Amniotic stem cell (primary cell): ENCODE measurements at regions not wholly inside any gene's neighbourhood (a gene's known extent, or its start where the extent isn't known, plus 50 kb on each side); places are given as distances from the start of the nearest gene placed in this dataset.
"Not testable (repeated sequence)": the region's sequence is repeated elsewhere in the genome, so short reads cannot be mapped to it uniquely, and the experiment has no call there.

ENCODE experiments used
- DNase-seq: peaks from one replicate; lab custom pipeline; 2025; lab: John Stamatoyannopoulos, UW

DNA sequence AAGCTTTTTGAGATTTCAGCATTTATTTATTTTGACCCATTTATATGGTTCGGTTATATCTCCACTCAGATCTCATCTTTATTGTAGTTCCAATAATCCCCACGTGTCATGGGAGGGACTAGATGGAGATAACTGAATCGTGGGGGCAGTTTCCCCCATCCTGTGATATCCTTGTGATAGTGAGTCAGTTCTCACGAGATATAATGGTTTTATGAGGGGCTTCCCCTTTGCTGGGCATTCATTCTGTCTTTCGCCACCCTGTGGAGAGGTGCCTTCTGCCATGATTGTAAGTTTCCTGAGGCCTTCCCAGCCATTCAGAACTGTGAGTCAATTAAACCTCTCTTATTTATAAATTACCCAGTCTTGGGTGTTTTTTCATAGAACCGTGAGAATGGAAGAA lies 96.5 kb upstream of the PCSK1 start:
- DNase-seq, result no peak

DNA sequence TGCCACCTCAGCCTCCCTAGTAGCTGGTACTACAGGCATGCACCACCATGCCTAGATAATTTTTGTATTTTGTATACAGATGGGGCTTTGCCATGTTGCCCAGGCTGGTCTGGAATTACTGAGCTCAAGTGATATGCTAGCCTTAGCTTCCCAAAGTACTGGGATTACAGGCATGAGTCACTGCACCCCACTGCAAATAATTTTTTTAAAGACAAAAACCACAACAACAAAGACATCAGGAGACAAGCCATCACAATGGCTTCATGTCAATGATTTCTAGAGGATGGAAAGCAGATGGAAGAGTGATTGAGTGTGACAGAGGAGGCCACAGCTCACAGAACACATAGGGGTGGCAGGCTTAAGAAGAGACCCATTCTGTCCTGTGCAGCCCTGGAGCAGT lies 97.9 kb upstream of the PCSK1 start:
- no peak for DNase-seq

DNA sequence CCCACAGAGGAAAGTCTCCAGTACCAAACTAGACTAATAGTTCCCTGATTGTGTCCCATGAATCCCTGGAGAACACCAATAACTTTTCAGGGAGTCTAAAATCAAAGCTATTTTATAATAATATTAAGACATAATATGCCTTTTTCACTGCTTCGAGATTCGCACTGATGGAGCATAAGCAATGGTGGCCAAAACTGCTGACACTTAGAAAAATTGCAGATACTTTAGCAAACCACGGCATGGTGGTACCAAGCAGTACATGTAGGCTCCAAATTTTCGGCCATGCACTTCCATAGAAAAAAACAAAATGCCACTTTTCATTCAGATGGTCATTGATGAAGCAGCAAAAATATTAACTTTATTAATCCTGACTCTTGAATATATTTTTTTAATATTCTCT lies 100.3 kb upstream of the PCSK1 start:
- no peak for DNase-seq

DNA sequence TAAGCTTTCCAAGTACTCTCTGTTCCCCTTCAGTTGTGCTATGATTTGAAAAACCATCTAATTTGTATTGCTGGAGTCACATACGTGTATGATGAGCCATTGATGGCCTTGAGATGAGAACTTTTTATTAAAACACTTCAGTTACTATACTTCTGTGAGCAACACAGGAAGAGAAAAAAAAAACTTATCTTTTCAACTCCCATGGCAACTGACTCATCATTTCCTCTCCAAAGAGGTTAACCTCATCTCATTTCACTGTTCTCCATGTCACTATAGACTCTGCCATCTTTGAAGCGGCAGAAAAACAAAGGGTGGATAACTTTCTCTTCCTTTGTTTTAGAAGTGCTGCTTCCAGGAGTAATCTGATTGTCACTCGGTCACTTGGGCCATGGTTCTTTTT lies 104.3 kb upstream of the PCSK1 start:
- no peak for DNase-seq

DNA sequence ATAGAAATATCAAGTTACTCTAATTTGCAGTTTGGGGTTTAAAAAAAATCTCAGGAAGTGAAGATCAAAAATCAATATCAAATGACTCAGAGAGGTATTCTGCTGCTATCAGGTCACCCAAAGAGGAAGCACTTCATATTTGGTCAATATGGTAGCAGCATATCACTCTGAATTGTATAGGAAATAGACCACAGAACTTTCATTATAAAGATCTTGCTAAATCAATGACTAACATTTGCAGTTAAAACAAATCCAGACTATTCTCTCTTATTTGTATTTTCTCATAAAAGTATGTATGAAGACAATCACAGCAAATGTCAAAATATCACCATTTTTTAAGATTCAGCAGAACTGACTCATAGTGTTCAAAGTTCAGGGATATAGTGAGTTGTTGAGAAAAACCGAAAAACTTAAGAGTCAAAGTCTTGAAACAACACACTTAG lies 105.8 kb upstream of the PCSK1 start:
- no peak for DNase-seq

DNA sequence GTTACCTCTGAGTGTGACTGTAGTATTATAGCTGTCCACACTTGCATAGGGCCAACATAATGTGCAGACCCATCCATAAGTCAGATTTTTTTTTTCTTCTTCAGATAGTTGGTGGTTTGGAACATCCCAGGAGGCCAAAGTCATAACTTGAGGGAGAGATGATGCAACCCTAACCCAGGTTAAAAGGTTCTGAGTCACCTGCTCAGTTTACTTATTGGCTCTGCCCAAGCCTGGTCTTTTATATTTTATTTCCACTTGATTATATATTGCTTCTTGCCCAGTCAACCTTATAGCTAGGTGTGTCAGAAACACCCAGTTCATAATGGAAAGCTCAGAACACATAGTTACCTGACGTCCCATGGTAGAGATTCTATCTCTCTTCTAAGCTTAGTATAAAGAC lies 113.1 kb upstream of the PCSK1 start:
- DNase-seq, result no peak

DNA sequence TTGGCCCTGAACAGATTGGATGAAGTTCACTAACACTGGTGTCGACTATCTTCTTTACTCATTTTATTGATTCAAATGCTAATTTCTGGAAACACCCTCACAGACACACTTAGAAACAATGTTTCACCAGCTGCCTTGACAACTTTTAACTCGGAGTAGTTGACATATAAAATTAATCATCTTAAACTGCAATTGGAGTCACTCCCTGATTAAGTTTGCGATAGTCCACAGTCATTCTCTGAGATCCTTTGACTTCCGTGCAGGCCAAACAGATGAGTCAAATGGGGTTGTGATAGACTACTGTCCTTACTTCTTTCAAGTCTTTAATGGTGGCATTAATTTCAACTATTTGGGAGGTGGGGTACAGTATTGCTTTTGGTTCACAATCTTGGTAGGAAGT lies 114.4 kb upstream of the PCSK1 start:
- DNase-seq, result no peak

DNA sequence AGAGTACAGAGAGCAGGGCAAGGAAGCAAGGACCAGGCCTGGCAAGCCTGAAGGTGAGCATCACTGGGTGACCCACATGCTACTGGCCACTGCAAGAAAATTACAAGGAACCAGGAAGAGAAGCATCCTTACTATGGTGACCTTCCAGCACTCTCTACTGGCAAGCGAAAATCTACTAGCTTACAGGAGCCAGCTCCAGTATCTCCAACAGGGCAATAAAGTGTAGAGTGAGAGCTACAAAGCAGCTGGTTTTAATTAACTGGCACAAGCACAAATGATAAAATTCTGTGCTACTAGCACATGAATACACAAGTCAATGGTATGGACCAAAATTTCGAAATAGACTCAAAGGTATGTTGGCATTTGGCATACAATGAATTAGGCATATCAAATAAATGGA lies 113.3 kb upstream of the CAST start:
- DNase-seq, result no peak

DNA sequence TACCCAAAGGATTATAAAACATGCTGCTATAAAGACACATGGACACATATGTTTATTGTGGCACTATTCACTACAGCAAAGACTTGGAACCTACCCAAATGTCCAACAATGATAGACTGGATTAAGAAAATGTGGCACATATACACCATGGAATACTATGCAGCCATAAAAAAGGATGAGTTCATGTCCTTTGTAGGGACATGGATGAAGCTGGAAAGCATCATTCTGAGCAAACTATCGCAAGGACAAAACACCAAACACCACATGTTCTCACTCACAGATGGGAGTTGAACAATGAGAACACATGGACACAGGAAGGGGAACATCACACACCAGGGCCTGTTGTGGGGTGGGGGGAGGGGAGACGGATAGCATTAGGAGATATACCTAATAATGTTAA lies 101.3 kb upstream of the CAST start:
- not testable (repeated sequence) for DNase-seq

DNA sequence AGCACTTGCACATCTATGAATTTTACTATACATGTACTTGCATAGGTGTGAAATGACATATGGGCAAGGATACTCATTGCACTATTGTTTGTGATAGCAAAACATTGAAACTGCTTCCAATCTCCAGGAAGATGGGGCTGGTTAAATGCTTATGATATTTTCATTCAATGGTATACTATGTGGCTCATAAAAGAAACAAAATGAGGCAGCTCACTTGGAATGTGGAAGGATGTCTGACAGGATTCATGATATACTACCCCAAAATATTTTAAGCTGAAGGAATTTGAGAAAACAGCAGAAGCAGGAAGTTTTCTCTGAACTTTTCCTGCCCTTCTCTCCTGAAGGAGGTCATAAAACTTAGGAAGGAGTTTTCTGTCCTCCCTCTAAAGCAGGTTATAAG lies 99.6 kb upstream of the CAST start:
- DNase-seq, result peak; percentile 39

DNA sequence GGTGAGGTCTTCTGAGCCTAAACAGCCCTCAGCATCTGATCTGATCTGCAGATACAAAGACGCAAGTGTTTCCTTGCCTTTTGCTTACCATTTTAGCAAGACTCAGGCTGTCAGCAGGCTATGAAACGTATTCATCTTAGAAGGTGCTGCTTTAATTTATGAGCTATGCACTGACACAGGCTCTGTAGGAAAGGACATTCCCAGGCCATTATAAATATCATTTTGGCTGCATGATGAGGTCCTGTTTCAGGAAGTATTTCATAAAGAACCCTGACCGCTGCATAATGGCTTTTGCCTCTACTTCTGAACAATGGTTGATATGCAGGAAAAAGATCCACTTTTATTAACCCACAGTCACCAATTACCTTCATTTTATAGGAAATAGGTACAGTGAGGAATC lies 98.4 kb upstream of the CAST start:
- no peak for DNase-seq

DNA sequence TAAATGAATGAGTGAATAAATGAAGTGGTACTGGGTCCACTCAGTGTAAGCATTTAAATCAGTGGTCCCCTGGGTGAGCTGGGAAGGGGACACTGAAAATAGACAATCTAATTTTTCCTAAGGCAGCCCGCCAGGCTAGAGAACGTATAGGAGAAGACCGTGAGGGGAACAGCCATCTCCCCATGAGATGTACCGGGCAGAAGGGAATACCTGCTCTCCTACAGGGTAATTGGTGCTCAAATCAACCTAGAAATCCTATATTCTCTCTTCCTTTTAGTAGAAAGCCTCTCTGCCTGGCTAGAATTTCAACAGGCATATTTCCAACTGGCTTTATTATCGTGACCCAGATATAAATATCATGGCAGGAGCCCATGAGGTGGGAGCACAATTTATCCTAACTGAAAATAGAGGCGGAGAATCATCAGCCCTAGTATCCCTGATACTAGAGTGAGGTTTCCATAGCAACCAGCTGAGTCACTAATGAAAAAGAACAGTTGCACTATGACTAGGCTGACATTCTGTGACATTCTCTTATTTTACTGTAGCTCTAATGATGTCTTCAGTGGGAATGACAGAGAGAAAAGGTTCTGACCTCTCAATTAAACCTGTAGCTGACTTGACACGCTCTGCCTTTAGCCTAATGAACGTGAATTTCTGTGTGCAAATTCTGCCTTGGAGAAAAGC lies 96.5 kb upstream of the CAST start:
- peak; percentile 89 for DNase-seq

DNA sequence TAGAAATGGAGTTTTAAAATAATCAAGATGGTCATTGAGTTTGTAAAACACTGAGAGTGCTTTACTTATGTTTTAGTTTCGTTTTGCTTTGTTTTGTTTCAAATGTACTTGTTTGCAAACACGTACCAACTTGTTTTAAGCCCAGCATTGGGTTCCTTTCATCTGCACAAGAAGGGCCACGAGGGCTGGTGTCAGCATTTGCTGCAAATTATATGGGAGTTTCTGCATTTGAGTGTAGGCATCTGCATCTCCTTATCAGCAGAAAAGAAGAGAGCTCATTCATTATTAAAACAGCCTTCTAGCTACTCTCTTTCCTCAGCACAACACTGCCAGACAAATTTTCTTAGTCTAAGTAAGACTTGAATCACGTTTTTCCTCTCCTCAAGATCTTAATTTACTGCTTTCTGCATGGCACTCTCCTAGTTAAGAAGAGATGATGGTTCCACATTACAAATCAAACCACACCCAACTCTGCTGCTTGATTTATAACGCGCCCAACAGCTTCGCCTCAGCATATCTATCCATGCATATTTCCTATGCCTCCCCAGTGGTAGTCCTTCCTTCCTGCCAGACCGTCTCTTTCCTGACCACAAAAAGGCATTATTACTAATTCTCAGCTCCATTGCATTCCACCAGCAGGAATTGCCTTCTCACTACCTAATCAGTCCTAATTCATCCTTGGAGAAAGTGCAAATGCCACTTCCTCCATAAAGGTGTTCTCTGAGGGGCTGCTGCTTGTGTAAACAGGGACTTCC lies 95.2 kb upstream of the CAST start:
- no peak for DNase-seq

DNA sequence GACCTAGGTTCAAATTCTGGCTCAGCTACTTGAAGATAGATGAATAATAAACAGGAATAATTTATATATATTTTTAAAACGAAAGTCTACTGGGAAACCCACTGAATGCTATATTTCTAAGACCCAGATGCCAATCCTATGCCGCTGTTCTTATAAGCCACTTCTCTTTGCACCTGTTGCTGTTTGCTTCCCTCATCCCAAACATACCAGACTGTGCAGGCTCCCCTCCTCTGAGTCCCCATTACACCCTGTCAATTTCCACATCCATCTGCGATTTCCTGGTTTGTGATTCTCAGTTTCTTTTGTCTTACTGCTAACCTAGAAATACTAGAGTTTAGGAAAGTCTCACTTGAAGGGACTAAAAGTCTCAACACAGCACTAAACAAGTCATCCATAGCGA lies 92.8 kb upstream of the CAST start:
- no peak for DNase-seq

DNA sequence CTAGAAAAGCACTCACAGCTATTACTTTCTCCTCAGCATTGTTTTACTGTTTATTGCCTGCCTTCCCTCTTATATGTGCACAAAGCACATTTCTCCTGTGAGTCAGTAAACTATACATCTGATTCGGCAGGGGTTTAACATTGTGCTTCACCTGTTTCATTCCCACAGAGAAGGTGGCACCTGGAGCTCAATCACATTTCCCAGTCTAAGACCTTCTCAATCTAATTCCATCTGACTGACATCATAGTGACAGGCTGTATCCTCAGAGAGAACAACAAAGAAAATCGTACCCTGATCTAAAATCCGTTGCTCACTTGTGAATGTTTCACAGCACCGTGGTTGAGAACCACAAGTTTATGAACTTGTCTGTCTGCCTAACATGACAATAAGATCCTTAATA lies 92.4 kb upstream of the CAST start:
- DNase-seq, result no peak

DNA sequence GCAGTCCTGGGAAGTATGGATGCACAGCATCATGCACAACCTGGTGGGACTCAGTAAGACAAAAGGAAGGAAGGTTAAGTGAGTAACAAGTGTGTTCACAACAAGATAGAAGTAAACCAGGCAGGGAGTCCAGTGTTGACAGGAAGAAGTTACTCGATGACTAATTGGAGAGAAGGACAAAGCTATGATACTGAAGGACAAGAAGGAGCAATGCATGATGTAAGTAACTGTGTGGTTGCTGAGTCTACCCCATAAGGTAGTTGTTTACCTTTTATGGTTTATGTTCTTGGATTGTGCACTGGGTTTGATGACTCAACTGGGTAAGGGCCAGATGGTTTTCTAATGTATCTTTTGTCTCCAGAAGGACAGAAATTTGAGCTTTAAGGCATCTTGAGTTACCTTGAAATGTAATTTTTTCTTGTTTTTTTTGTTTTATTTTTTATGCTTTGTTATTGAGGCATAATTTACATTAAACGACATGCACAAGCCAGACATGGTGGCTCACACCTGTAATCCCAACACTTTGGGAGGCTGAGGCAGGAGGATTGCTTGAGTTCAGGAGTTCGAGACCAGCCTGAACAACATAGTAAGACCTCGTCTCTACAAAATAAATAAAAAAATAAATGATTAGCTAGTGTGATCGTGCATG lies 89.2 kb upstream of the CAST start:
- DNase-seq, result peak; percentile 41

DNA sequence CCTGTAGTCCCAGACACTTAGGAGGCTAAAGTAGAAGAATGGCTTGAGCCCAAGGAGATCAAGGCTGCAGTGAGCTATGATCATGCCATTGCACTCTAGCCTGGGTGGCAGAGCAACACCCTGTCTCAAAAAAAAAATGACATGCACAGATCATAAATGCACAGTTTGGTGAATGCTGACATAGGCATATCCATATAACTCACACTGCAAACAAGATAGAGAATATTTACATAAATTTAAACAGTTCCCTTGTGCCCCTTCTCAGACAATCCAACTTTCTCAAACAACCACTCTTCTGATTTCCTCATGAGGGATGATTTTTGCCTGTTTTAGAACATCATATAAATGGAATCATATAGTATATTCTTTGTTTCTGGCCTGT lies 88.7 kb upstream of the CAST start:
- DNase-seq, result no peak

DNA sequence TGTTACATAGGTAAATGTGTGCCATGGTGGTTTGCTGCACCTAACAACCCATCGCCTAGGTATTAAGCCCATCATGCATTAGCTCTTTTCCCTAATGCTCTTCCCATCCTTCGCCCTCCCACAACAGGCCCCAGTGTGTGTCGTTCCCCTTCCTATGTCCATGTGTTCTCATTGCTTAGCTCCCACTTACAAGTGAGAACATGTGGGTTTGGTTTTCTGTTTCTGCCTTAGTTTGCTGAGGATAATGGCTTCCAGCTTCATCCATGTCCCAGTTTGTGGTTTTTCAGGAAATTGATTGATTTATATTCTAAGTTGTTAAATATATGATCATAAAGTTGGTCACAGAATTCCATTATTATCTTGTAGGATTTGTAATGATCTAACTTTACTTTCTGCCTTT lies 85.3 kb upstream of the CAST start:
- DNase-seq, result no peak

DNA sequence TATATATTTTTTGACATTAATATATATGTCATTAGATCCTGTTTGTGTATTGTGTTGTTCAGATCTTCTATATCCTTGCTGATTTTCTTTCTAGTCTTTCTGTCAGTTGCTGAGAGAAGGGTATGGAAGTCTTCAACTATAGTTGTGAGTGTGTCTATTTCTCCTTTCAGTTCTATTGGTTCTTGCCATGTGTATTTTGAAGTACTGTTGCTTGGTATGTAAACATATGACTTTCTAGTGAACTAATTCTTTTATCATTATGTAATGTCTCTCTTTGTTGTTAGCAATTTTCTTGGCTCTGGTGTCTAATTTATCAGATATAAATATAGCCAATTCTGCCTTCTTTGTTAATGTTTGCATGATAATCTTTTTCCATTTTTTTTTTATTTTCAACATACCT lies 84.3 kb upstream of the CAST start:
- no peak for DNase-seq

DNA sequence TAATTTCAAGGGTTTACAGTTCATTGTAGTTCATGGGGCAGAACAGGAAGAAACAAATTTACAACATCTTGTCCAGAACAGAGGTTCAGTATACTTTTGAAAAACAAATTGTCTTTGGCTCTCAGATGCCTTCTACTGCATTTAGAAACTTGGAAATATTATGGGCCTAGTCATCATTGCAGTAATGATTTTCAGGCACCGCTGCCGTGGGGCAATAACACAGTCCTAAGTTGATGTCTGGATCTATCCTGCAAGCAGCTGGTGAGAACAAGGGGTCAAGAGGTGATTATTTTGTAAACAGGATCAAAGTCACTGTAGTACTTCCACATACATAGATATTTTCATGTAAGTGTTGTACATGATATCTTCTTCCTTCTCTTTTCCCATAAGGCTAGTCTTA lies 82.5 kb upstream of the CAST start:
- no peak for DNase-seq

DNA sequence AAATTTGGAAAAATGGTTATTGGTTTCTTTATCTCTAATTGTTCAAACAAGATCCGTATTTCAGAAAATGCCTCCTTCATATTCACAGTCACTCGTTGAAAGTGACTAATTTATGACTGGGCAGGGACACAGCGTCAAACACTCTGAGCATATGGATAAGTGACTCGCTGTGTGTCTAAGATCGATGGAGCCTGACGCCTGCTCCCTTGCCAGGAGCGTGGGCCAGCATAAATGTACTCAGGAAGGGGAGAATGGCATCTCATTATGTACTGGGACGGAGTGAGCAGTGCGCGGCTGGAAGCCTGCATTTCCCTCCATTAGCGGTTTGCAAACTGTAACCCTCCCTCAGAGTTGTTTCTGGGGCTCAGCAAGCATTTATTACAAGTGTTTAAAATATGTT lies 79.8 kb upstream of the CAST start:
- DNase-seq, result no peak

DNA sequence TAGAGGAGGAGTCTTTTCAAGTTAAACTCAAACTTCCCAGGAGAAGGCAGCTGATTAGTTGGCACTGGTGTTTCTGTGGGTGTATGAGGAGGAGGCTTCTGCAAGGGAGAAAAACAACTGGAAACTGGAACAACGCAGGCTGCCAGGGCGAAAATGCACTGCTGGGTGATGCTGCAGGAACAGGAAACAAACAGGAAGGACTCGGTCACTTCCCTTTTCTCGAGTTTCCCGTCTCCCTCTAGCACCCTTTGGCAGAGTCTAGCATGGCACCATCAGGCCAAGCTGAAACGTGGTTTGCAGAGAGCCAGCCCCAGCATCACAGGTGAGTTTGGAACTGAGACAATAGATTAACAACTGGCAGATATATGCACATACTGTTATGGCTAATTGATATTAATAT lies 77.5 kb upstream of the CAST start:
- DNase-seq, result no peak

DNA sequence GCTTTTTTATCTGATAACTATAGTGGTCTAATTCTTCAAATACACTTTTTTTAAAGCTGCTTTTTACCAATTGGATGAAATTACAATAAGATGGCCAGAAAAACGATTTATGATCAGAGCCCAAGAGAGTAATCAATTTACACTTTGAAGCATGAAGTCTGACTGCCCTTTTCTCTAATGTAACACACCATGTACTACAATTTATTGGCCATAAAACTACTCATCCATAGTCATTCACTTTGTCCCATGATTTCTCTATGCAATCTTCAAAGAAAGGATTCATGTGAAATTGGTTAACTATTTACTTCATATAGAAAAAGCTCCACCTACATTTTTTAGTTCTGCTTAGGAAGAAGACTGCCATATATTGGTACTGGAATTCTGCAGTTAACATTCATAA lies 73.6 kb upstream of the CAST start:
- DNase-seq, result no peak

DNA sequence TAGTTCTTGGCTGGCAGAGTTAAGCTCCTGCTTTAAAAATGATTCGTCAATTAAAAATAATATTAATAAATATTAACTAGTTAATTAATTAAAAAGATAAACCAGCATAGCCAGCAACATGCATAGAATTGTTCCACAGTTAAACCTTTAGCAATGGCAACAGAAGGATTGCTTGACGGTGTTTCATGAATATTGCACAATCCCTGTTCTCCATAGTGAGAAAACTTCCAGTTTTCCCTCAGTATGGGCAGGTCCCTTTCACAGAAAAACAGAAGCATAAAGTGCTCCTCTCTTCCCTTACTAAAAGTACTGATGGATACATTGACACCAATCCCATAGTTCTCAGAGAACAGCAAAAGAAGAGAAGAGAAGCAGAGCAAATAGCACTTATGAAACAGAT lies 71.4 kb upstream of the CAST start:
- DNase-seq, result no peak
